CD4-positive, alpha-beta T cell treated with Interferon gamma for 1 hour (primary cell): ENCODE measurements at regions not wholly inside any gene's neighbourhood (a gene's known extent, or its start where the extent isn't known, plus 50 kb on each side); places are given as distances from the start of the nearest gene placed in this dataset.
A peak's percentile ranks its signal among the peaks of the same experiment; 100 is the strongest.

Experiments
- DNase-seq: peaks from one replicate; pipeline ENCODE4 v3.0.0-alpha.2; 2020

GRCh38 chr12:111173391-111173790 is 195.5 kb downstream of the PHETA1 start:
- no peak for DNase-seq

- DNase-seq, result no peak
These were observed 196.1 kb downstream of the PHETA1 start for GRCh38 chr12:111172786-111173185.

GRCh38 chr12:111171832-111172231 is 197.1 kb downstream of the PHETA1 start:
- DNase-seq, result no peak

- no peak for DNase-seq
These were observed 197.6 kb downstream of the PHETA1 start for GRCh38 chr12:111171345-111171744.

- peak; percentile 50 for DNase-seq
These were observed 198.4 kb downstream of the PHETA1 start for GRCh38 chr12:111170543-111170942.

GRCh38 chr12:111169456-111169855 is 199.4 kb downstream of the PHETA1 start:
- DNase-seq, result no peak

- DNase-seq, result no peak
These were observed 199.9 kb downstream of the PHETA1 start for GRCh38 chr12:111169032-111169431.

GRCh38 chr12:111168009-111168900 is 200.6 kb downstream of the PHETA1 start:
- no peak for DNase-seq

GRCh38 chr12:111166779-111167540 is 201.9 kb downstream of the PHETA1 start:
- no peak for DNase-seq

- no peak for DNase-seq
These were observed 203.9 kb downstream of the PHETA1 start for GRCh38 chr12:111164833-111165525.

GRCh38 chr12:111163422-111163821 is 205.5 kb downstream of the PHETA1 start:
- DNase-seq, result no peak

- no peak for DNase-seq
These were observed 207.0 kb downstream of the PHETA1 start for GRCh38 chr12:111161898-111162297.

GRCh38 chr12:111160350-111161241 is 208.3 kb downstream of the PHETA1 start:
- DNase-seq, result no peak

GRCh38 chr12:111158992-111159391 is 209.9 kb downstream of the PHETA1 start:
- DNase-seq, result no peak

GRCh38 chr12:111157486-111157885 is 211.4 kb downstream of the PHETA1 start:
- DNase-seq, result no peak

GRCh38 chr12:111156304-111156703 is 212.6 kb downstream of the PHETA1 start:
- no peak for DNase-seq

GRCh38 chr12:111155521-111155920 is 213.4 kb downstream of the PHETA1 start:
- no peak for DNase-seq

- DNase-seq, result no peak
These were observed 213.9 kb downstream of the PHETA1 start for GRCh38 chr12:111155020-111155419.

- no peak for DNase-seq
These were observed 214.6 kb downstream of the PHETA1 start for GRCh38 chr12:111154147-111154834.

GRCh38 chr12:111152561-111152960 is 216.3 kb downstream of the PHETA1 start:
- no peak for DNase-seq
